Adrenal gland (tissue), 5 donors: ENCODE measurements at regions not wholly inside any gene's neighbourhood (a gene's known extent, or its start where the extent isn't known, plus 50 kb on each side); places are given as distances from the start of the nearest gene placed in this dataset.
"Not testable (repeated sequence)": the region's sequence is repeated elsewhere in the genome, so short reads cannot be mapped to it uniquely, and the experiment has no call there.

Source experiments
- CTCF ChIP-seq, 6 experiments: fragments of 450-650 bp in 4 of 6; fragments of 200-600 bp in 2 of 6; sonication (generic) in 1 of 6; IDR thresholded peaks; 1 replicate in 5 of 6; 2 replicates in 1 of 6; pipeline versions ENCODE4 v1.5.1 to v1.8.0; 2016 to 2021; ENCODE audit warnings: antibody characterized with exemption in 6 of 6, mild to moderate bottlenecking in 2 of 6, moderate library complexity in 1 of 6
- POLR2A ChIP-seq, 2 donors: fragments of 450-650 bp; IDR thresholded peaks; one replicate each; pipeline ENCODE4 v1.6.1; 2017; ENCODE audit warnings: antibody characterized with exemption in 2 of 2, mild to moderate bottlenecking in 2 of 2, moderate library complexity in 1 of 2
- donor health status: DM: no; HTN: no; CAD: no.

DNA sequence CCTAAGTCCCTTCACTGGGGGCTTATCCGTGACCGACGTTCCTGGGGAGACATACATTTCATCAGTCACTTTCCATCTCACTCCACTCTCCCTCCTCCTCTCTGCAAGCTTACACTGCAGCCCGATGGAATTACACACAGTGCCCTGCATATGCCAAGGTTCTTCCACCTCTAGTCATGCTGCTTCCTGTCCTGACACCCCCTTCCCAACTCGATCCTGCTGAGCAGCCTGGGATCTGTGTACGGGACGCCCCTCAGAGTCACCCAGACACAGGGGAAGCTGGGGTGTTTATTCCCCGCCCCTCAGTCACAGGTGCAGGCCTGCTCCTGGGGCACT is 468.8 kb downstream of the PREX1 start:
- not testable (repeated sequence) for TF ChIP-seq POLR2A, CTCF (IDR thresholded peaks at IDR 0.05)
